Stimulated activated CD8-positive, alpha-beta memory T cell treated with anti-CD3 and anti-CD28 coated beads, Interleukin-7, amount 100 ng/mL, for 24 hours (primary cell): ENCODE measurements at regions not wholly inside any gene's neighbourhood (a gene's known extent, or its start where the extent isn't known, plus 50 kb on each side); places are given as distances from the start of the nearest gene placed in this dataset.
"Not testable (repeated sequence)": the region's sequence is repeated elsewhere in the genome, so short reads cannot be mapped to it uniquely, and the experiment has no call there.

Experiments used
- DNase-seq: peaks from one replicate; pipeline ENCODE4 v3.0.0-alpha.2; 2020; ENCODE audit warnings: low read depth

- DNase-seq = not testable (repeated sequence)
Observed at GRCh38 chr12:34431509-34431908, 409.2 kb downstream of the ALG10 start.
